ENCODE measurements at regions not wholly inside any gene's neighbourhood (a gene's known extent, or its start where the extent isn't known, plus 50 kb on each side); places are given as distances from the start of the nearest gene placed in this dataset.

DNA sequence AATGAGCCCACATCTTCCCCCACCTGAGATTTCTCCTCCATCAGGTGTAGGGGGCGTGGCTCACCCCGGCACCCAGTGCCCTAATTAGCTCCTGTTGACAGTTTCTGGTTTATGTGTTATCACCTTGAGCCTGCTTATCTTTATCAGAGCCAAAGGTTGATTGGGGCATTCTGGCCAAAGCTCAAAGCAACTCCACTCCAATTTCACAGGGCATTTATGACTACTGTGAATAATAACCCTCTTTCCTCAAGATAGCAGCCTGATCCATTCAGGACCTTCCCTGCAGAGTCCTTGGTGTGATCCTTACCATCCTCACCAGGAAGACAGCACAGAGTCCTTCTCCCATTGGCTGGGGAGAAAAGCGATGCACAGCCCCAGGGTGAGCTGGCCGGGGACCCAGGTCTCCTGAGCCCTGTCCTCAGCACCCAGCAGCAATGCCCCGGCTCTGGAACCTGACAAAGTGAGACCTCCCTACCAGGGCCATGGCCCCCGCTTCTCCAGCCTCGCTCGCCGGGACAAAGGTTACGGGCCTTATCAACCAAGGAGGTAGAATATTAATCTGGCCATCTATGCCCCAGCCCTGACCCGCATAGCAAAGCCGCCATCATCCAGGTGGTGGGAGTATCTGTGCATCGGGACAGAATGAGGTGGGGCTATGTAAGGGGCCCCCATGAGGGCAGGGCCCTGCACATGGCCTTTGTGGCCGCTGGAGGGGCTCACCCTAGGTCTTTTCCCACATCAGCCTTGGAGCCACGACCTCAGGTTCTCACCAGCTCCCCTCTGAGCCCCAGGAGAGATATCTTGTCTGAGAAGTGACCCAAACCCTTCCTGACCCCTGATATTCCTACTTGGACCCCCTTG, 64.5 kb downstream of the ZFP36L2 start:
- FAIRE-seq (no peak), DNase-seq (ENCODE audit: insufficient read length, low spot score) (no peak)
- TF ChIP-seq POU2F2 (IDR thresholded peaks at IDR 0.05; ENCODE audit: low read depth, low read length), result no peak
- no peak for TF ChIP-seq POLR2A (IDR thresholded peaks at IDR 0.05; ENCODE audit: low read depth, low read length)
- no peak for TF ChIP-seq SPI1 (IDR thresholded peaks at IDR 0.05; ENCODE audit: low read depth, low read length)
- TF ChIP-seq PAX5 (IDR thresholded peaks at IDR 0.05; ENCODE audit: insufficient read depth, low read length, severe bottlenecking), result no peak
- TF ChIP-seq TAF1 (IDR thresholded peaks at IDR 0.05; ENCODE audit: low read depth, low read length), result no peak
- TF ChIP-seq POLR2AphosphoS5 (IDR thresholded peaks at IDR 0.05; ENCODE audit: low read depth, low read length), result no peak

GRCh38 chr2:43160778-43161177, 65.6 kb downstream of the ZFP36L2 start:
- DNase-seq (ENCODE audit: insufficient read length, low spot score) (no peak), FAIRE-seq (no peak)
- TF ChIP-seq POLR2AphosphoS5 (IDR thresholded peaks at IDR 0.05; ENCODE audit: low read depth, low read length), result no peak
- TF ChIP-seq SPI1 (IDR thresholded peaks at IDR 0.05; ENCODE audit: low read depth, low read length), result no peak
- no peak for TF ChIP-seq POU2F2 (IDR thresholded peaks at IDR 0.05; ENCODE audit: low read depth, low read length)
- TF ChIP-seq POLR2A (IDR thresholded peaks at IDR 0.05; ENCODE audit: low read depth, low read length), result no peak
- no peak for TF ChIP-seq PAX5 (IDR thresholded peaks at IDR 0.05; ENCODE audit: insufficient read depth, low read length, severe bottlenecking)
- no peak for TF ChIP-seq TAF1 (IDR thresholded peaks at IDR 0.05; ENCODE audit: low read depth, low read length)

GRCh38 chr2:43159797-43160196, 66.6 kb downstream of the ZFP36L2 start:
- no peak for FAIRE-seq
- TF ChIP-seq POU2F2 (IDR thresholded peaks at IDR 0.05; ENCODE audit: low read depth, low read length) (no peak), POLR2A (IDR thresholded peaks at IDR 0.05; ENCODE audit: low read depth, low read length) (no peak), POLR2AphosphoS5 (IDR thresholded peaks at IDR 0.05; ENCODE audit: low read depth, low read length) (no peak), PAX5 (IDR thresholded peaks at IDR 0.05; ENCODE audit: insufficient read depth, low read length, severe bottlenecking) (no peak), TAF1 (IDR thresholded peaks at IDR 0.05; ENCODE audit: low read depth, low read length) (no peak), SPI1 (IDR thresholded peaks at IDR 0.05; ENCODE audit: low read depth, low read length) (no peak)
- no peak for DNase-seq (ENCODE audit: insufficient read length, low spot score)

DNA sequence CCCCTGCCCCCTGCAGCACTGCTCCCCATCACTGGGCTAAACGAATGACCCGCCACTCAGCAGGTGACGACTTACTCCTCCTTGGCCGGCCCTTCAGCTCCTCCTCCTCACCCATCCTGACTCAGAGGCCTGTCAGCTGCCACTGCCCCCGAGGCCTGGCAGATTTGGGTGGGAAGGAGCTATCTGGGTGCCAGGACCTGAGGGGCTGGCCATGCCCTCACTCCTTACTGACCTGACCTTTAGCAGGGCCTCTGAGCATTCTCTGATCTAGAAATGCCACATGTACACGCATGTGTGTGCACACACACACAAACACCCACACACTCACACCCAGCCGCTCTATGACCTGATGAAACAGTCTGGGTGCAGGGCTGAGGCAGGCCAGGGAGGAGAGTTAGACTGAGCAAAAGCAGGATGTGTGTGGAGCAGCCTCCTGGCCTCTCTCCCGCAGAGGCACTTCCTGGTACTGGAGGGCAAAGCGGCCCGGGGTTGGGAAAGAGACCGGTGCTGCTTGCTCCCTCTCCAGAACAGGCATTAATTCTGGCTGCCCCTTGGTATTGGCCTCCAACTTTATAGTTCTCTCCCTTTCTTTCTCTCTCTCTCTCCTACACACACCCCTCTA, 68.0 kb downstream of the ZFP36L2 start:
- no peak for DNase-seq (ENCODE audit: insufficient read length, low spot score)
- no peak for TF ChIP-seq POLR2A (IDR thresholded peaks at IDR 0.05; ENCODE audit: low read depth, low read length)
- no peak for TF ChIP-seq TAF1 (IDR thresholded peaks at IDR 0.05; ENCODE audit: low read depth, low read length)
- TF ChIP-seq POU2F2 (IDR thresholded peaks at IDR 0.05; ENCODE audit: low read depth, low read length), result 0 out of 2 replicates have a peak, but pooled peaks have one; percentile 18
- no peak for FAIRE-seq

- no peak for TF ChIP-seq TAF1 (IDR thresholded peaks at IDR 0.05; ENCODE audit: low read depth, low read length)
- TF ChIP-seq PAX5 (IDR thresholded peaks at IDR 0.05; ENCODE audit: insufficient read depth, low read length, severe bottlenecking), result no peak
- TF ChIP-seq SPI1 (IDR thresholded peaks at IDR 0.05; ENCODE audit: low read depth, low read length), result no peak
- TF ChIP-seq POU2F2 (IDR thresholded peaks at IDR 0.05; ENCODE audit: low read depth, low read length), result no peak
- no peak for TF ChIP-seq POLR2AphosphoS5 (IDR thresholded peaks at IDR 0.05; ENCODE audit: low read depth, low read length)
- TF ChIP-seq POLR2A (IDR thresholded peaks at IDR 0.05; ENCODE audit: low read depth, low read length), result no peak
- DNase-seq (ENCODE audit: insufficient read length, low spot score) (no peak), FAIRE-seq (no peak)
These were observed 68.7 kb downstream of the ZFP36L2 start for GRCh38 chr2:43157506-43158246.

DNA sequence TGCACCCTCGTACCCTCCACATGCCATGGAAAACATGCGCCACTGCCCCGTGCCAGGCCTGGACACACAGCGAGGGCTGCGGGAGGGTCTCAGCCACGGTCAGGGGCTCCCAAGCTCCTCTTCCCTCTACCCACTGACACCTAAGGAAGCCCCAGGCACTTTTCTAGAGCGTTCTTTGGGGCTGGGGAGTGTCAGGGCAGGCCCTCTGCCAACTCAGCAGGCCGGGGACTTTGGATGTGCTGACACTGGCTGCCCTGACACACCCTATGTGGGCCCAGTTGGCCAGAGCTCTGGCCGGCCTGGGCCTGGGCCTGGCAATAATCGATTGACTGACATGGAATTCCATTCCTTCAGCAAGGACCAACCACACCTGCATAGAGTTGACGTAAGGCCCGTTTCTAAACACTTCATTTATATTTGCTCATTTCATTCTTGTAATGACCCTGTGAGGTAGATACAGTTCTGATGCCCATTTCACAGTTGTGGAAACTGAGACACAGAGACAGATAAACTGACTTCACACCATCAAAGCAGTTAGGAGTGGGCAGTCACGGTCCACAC, 70.5 kb downstream of the ZFP36L2 start:
- no peak for TF ChIP-seq POLR2AphosphoS5 (IDR thresholded peaks at IDR 0.05; ENCODE audit: low read depth, low read length)
- no peak for TF ChIP-seq POU2F2 (IDR thresholded peaks at IDR 0.05; ENCODE audit: low read depth, low read length)
- TF ChIP-seq SPI1 (IDR thresholded peaks at IDR 0.05; ENCODE audit: low read depth, low read length), result no peak
- TF ChIP-seq PAX5 (IDR thresholded peaks at IDR 0.05; ENCODE audit: insufficient read depth, low read length, severe bottlenecking), result no peak
- TF ChIP-seq TAF1 (IDR thresholded peaks at IDR 0.05; ENCODE audit: low read depth, low read length), result no peak
- TF ChIP-seq POLR2A (IDR thresholded peaks at IDR 0.05; ENCODE audit: low read depth, low read length), result no peak
- FAIRE-seq (no peak), DNase-seq (ENCODE audit: insufficient read length, low spot score) (no peak)

DNA sequence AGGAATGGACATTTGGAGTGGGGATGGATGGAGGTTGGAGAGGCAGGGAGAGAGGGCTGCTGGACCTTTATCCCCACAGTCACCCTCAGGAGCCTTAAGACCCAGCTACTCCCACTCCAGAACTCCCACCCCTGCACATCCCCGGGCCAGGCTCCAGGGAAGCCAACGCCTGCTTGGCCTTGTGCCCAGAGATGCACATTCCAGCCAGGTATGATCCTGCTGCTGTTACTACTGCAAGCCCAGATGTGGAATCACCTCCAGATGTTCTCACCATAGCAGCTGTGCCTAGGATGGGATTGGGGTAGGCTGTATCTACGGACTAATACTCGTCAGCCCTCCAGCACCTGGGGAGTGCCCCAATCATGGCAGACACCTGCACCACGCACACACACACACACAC, 71.7 kb downstream of the ZFP36L2 start:
- FAIRE-seq (no peak), DNase-seq (ENCODE audit: insufficient read length, low spot score) (no peak)
- TF ChIP-seq PAX5 (IDR thresholded peaks at IDR 0.05; ENCODE audit: insufficient read depth, low read length, severe bottlenecking) (no peak), TAF1 (IDR thresholded peaks at IDR 0.05; ENCODE audit: low read depth, low read length) (no peak), POLR2AphosphoS5 (IDR thresholded peaks at IDR 0.05; ENCODE audit: low read depth, low read length) (no peak), SPI1 (IDR thresholded peaks at IDR 0.05; ENCODE audit: low read depth, low read length) (no peak), POU2F2 (IDR thresholded peaks at IDR 0.05; ENCODE audit: low read depth, low read length) (no peak), POLR2A (IDR thresholded peaks at IDR 0.05; ENCODE audit: low read depth, low read length) (no peak)

DNA sequence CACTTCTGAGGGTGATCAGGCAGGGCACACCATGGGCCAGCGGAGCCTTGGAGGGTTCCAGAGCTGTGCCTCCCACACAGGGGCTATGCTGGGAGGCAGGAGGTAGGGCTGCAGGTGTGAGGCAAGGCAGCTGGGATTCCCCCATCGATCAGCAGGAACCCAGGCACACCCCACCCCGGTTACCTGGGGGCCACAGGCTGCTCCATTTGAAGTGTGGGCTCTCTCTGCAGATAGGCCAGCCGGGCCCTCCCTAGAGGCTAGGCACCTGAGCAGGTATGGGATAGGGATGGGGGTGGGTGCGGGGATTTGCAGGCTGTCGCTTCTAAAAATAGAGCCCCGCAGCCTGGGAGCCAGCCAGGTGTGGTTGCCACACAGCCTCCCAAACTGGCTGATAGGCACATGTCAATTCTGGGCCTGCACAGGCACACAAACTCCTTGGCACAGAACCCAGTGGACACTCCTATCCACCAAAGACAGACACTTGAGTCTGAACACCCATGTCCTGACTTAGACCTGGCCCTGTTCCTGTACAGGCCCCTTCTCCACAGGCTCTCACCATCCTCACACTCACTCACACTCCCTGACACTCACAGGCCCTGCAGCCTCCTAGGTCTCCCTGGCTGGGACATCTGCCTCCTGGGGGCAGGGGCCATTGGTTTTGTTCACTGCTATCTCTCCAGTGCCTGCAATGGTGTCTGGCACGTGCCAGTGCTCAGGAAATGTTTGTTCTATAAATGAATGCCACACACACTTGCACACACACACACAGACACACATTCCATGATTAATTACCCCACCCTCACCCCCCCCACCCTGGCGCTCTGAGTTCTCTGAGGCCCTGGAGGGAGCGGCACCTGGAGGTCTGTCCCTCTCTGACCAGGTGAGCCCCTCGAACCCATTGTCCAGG, 73.4 kb downstream of the ZFP36L2 start:
- FAIRE-seq (no peak), DNase-seq (ENCODE audit: insufficient read length, low spot score) (no peak)
- TF ChIP-seq TAF1 (IDR thresholded peaks at IDR 0.05; ENCODE audit: low read depth, low read length) (no peak), POU2F2 (IDR thresholded peaks at IDR 0.05; ENCODE audit: low read depth, low read length) (no peak), POLR2AphosphoS5 (IDR thresholded peaks at IDR 0.05; ENCODE audit: low read depth, low read length) (no peak), POLR2A (IDR thresholded peaks at IDR 0.05; ENCODE audit: low read depth, low read length) (no peak), PAX5 (IDR thresholded peaks at IDR 0.05; ENCODE audit: insufficient read depth, low read length, severe bottlenecking) (no peak), SPI1 (IDR thresholded peaks at IDR 0.05; ENCODE audit: low read depth, low read length) (no peak)
